ENCODE measurements at regions not wholly inside any gene's neighbourhood (a gene's known extent, or its start where the extent isn't known, plus 50 kb on each side); places are given as distances from the start of the nearest gene placed in this dataset.
A peak's percentile ranks its signal among the peaks of the same experiment; 100 is the strongest.

DNA sequence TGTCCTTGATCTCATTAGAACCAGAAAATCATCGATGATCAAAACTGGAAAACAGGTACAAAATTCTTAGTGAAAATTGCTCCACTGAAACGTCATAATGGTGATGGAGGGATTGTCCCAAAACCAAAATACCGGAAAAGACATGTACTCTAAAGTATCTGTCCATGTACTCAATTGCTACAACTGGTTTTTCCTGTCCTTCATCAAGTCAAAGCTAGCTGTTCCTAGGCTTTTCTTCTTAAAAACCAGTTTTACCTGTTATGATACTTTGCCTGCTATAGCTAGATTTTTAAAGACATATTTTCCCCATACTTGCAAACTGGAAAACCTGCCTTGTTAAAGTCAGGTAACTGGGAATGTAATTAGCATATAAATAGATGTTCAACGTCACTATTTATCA, 50.5 kb upstream of the LRRC1 start:
- no peak for DNase-seq (ENCODE audit: low read depth)

DNA sequence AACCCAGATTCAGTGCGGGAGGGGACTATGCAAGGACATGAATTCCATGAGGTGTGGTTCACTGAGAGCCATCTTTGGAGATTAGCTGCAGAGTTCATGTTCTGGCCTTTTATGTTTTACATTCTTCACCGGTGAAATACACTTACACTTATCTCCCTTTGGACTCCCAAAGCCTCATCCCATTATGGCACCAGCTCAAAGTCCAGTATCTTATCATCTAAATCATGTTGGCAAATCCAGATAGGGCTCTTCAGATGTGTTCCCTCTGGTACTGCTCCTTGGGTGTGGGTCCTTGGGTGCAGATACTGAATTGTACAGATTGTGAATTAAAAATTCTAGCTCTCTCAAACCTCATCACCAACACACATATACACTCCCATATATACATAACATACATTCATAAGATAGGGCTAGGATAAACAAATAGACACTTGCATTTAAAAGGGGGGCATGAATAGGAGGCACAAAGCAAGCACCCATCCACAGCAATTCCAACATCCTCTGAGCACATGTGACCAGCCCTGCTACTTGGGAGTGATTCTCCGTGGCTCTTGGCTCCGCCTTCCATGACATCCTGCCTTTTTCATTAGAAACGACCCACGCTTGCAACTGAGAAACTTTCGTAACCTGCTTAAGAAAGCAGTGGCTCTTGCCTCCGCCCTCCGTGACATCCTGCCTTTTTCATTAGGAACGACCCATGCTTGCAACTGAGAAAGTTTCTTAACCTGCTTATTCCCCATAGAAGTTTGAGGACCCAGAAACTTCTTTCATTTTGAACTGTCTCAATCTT, 53.6 kb upstream of the LRRC1 start:
- DNase-seq (ENCODE audit: low read depth), result no peak

DNA sequence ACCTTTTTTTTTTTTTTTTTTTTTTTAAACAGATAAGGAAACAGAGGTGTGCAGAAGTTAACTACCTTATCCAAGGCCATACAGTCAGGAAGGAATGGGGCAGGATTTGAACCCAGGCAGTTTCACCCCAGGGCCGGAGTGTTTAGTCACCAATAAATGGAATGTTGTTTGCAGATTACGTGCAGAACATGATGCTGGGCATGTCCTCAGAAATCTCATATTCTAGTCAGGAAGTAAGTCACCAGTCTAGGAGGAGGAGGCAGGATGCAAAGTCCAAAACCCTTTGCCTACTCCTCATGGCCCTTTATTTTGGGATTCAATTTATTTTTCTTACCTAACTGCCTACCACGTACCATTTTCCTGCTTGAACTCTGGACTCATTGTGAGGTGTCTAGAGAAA, 57.1 kb upstream of the LRRC1 start:
- no peak for DNase-seq (ENCODE audit: low read depth)

DNA sequence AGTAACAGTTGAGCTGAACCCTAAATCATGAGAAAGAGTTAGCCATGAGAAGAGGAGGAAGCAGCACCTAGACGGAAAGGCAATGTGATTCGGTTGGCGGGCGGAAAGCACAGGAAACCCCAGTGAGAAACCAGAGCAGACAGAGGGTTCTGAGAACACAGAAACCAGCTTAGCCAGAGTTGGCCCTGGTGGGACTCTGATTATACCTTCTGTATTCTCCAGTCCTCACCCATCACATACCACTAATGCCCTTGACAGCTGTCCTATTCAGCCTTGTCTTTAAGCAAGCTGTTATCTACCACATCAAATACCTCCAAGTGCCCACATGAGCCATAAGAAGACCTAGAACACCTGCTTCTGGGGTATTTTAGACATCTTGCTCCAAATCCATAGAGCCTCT, 58.9 kb upstream of the LRRC1 start:
- no peak for DNase-seq (ENCODE audit: low read depth)

DNA sequence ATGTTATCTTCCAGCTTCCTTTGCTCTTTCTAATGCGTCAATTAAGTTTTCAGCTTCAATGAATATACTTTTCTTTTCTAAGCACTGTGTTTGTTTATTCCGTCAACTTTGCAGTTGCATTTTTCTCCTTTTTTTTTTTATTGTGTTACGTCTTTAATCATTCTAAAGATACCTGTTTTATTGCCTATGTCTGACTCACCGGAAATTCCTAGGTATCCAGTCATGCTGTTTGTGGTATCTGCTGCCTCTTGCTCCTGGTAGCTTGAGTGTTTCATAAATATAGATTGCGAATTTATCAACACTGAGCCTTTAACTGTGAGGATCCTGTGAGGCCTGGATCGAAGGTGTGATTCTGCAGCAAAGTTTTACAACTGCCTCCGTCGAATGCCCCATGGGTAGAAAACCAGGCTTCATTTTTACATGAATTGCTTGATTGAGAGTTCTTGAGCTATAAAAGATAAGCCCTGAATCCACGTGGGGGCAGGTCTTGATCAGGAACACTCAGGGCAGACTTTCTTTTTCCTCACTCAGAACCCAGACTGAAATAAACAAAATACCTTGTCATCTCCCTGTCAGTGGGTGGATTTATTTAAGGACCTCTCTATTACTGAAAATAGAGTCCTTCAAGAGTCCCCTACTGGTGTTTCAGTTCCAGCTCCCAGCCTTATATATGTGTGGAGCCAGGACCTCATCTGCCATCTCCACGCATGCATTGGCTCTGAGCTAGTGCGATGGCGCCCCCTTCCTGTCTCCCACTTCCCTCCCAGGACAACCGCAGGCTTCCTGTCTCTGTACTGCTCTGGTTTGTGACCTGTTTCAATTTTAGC, 60.1 kb upstream of the LRRC1 start:
- DNase-seq (ENCODE audit: low read depth), result peak; percentile 74

DNA sequence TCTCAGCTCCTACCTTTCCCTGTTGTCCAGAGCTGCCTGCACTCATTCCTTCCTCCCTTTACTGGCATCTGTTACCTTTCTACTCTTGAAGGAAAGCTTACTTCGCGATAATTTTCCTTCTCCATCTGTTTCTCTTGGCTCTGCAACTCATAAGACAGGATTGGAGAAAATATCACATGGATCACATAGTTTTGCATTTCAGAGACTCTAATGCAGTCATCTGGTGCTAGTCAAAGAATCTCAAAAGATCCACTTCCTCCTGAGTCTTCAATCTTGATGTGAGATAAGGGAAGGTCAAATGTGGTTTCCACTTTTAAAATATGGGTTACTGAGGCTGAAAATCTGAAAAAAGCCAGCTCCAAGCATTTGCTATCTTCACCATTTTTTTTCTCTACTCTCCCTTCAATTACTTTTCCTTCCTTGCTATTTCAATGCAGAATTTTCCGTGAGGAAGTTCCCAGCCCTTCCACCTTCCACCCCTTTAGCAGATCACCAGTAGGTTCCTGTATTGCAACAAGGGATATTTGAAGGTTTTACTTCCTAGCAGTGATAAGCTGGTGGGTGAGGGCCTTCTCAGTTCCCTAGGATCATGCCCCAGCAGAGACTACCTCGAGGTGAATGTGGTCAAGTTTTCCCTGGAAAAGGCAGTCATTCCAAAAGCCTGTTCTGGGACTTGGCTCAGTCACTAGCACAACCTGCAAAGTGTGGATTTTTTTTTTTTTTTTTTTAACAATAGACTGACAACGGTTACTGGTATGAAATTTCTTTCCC, 62.8 kb upstream of the LRRC1 start:
- no peak for DNase-seq (ENCODE audit: low read depth)

DNA sequence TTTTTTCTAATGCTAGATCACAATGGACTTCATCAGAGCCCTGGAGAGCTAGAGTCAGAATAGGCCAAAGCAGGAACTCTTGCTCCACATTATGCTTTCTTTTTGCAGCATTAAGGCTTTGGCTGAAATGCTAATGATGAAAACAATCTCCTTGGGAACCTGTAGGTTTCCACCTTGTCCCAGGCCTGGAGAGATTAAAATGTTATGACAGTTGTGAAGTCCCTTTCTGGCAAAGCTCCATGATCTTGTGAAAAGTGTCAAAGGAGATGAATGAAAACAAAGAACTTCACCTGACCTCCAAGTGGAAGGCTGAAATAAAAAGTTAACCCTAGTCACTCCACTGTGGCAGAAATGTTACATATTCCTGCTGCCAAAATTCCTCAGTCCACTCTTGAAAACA, 64.0 kb upstream of the LRRC1 start:
- DNase-seq (ENCODE audit: low read depth), result no peak

DNA sequence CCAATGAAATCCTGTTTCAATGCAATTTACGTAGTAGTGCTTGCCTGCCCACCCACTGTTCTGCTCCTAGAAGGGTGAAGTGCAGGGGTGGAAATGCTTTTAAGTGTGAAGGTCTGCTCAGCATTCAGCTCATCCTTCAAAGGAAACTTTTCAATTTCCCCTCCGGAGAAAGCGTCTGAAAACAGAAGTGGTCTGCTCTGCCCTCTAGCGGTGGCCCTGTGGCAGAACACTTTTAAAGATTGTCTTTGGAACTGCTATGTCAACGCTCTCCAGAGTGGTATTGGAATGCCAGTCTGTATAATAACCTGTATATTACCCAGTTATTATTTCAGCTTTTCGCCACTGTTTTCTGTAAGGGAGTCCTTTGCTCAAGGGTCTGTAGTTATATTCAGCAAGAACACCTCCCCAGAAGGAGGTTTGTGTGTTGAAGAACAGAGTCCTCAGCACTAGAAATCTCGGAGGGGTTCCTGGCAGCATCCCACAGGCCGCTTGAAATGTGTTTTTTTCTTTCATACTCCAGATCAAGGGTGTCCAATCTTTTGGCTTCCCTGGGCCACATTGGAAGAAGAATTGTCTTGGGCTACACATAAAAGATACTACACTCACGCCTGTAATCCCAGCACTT, 63.1 kb upstream of the KLHL31 start:
- no peak for DNase-seq (ENCODE audit: low read depth)

DNA sequence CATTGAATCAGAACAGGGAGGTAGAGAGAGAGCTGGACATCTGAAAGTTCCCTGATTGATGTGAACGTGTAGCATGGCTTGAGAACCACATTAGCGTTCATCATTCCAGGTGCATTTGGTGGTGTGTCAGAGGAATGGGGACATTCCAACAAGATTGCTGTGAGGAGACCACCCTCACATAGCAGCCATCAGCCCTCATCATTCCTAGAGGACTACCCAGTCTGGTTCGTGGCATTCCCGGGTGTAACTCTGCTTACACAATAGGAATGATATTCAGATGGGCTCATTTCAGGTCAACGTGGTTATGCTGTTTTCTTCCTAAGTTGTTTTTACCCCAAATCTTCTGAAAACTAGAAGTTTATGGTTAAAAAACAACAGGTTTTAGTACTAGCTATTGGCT, 62.2 kb upstream of the KLHL31 start:
- no peak for DNase-seq (ENCODE audit: low read depth)

DNA sequence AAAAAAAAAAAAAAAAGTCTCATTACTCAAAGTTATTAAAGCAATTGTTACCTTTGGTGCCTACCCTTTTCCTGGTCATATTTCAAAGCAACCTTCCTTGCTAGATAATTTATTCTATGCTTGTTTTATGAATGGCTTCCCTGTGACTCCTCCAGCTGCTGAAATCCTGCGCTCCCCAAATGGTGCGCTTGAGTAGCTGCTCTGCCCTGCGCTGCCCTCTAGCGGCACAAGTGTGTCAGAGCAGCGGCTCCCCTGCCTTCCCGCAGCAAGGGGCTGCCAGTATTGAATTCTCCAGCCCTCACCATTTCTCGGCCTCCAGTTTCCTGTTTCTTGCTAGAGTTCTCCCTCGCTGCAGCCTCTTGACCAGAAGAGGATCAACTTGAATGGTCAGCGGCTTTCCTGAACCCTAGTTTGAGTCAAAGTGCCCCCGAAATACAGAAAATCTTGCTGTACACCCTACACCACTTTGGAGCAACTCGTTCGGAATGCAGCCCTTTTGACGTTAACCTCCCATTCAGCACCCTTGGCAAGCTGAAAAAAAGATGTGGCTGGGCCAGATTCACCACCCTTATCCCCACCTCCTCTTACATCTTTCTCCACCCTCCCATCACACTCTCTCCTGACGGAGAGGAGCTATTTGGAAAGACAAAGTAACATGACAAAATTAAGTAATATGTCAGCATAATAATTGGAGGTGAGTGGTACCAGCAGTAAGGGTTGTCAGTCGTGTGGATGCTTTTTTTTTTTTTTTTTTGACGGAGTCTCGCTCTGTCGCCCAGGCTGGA, 60.4 kb upstream of the KLHL31 start:
- no peak for DNase-seq (ENCODE audit: low read depth)

DNA sequence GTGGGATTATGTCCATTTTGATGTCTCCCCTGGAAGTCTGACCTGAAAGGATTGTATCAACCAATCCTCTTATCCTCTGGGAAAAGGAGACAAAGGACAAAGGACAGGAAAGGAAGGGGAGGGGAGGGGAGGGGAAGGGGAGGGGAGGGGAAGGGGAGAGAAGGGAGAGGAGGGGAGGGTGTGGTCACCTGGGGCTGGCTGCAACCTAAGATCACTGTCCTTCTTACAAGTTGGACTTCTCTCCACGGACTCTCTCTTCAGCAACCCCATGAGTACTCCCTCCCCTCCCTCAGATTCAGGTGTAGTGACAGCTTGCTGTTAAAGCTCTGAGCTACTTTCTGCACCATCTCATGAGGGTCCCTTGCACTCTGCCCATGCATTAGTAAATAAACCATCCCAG, 58.9 kb upstream of the KLHL31 start:
- DNase-seq (ENCODE audit: low read depth), result no peak

DNA sequence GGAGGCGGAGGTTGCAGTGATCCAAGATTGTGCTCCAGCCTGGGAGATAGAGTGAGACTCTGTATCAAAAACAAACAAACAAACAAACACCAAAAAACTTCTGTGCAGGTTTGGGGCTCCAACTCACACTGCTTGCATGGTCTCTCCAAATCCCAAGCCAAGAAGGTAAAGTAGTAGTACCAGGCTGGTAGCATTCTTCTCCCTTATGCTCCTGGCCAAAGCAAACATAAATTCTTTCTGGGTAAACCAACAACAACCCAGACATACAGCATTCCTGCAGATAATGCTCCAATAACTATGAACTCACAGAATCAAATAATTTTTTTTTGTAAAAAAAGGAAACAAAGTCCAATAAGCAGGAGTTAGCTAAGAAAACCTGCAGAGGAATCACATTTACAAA, 57.8 kb upstream of the KLHL31 start:
- no peak for DNase-seq (ENCODE audit: low read depth)

DNA sequence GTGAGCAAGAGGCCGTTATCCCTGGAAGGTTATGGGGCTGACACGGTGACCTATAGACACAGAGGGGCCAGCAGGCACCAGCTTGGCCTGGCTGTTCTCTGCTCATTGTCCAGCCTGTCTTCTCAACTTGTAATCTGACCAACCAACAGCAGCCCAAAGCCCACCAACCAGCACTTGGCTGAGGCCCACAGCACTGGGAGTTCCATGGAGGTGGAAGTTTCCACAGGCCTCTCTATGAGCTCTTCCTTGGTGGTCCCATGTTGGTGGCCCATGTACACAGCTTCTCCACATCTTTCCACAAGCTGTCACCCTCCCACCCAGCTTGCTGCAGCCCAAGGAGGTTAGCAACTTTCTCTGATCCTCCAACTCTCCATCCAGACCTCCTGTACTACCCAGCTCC, 56.2 kb upstream of the KLHL31 start:
- DNase-seq (ENCODE audit: low read depth), result no peak

DNA sequence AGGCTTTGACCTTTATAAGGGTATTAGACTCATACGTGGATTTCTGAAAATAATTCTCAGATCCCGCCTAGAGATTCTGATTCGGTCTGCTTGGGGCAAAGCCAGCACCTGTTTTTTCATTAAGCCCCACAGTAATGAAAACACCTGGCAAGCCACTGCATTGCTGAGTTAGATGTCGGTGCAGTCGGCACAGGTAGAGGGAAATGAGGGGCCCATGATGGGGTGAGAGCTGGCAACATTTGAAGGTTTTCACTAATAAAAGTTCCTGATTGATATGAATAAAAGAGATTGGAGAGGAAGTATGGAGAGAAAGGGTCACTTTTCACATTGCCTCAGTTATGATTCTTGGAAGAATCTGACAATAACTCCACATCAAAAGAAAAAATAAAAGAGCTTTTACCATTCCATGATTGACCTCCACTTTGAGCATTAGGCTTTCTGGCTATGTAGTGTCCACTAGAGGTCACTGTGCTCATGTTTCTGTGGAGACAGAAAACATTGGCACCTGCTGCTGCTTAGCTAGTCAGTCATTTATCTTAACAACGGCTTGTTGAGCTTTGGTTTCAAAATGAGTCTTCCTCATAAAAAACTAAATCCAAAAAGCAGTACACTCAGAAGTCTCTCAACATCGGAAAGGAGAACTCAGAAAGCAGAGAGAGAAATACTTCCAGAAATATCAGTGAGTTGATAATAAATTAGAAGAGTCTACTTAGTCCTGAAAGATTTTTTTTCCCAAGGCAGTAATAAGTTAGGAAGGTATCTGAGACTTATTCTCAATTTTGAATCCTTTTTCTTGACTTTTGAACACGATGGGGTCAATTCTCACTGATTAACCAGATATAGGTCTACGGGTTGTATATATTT, 53.3 kb upstream of the KLHL31 start:
- DNase-seq (ENCODE audit: low read depth), result no peak

DNA sequence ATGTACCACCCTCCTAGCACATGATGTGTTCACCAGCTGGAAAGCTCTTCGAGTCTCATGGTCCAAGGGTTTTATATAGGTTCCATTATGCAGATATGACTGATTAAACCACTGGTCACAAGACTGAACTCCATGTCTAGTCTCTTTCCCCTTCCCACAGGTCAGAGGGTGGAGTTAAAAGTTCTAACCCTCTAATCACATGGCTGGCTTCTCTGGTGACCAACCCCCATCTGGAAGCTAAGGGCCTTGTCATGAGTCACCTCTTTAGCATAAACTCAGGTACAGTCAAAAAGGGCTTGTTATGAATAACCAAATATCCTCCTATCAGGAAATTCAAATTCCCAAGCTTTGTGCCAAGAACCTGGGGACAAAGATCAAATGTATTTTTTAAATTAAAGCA, 52.0 kb upstream of the KLHL31 start:
- DNase-seq (ENCODE audit: low read depth), result no peak

DNA sequence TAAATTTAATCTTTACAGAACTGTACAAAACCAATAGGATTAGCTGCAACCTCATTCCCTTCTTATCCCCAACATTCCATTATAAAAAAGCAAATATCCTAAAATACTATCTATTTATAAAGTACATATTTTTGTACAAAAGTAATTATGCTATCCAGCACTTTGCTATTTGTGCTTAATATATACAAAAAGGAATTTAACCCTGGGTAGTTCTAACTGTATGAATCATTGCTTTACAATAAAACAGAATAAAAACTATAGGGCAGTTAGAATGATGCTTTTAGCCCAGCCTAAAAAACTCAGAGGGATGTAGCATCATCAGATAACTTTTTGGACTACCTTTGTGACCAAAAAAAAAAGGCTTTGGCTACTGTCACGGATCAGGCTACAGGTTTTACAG, 49.9 kb upstream of the KLHL31 start:
- no peak for DNase-seq (ENCODE audit: low read depth)

Data from non-pigmented ciliary epithelial cell (primary cell).